ENCODE measurements at regions not wholly inside any gene's neighbourhood (a gene's known extent, or its start where the extent isn't known, plus 50 kb on each side); places are given as distances from the start of the nearest gene placed in this dataset.
"Not testable (repeated sequence)": the region's sequence is repeated elsewhere in the genome, so short reads cannot be mapped to it uniquely, and the experiment has no call there.

DNA sequence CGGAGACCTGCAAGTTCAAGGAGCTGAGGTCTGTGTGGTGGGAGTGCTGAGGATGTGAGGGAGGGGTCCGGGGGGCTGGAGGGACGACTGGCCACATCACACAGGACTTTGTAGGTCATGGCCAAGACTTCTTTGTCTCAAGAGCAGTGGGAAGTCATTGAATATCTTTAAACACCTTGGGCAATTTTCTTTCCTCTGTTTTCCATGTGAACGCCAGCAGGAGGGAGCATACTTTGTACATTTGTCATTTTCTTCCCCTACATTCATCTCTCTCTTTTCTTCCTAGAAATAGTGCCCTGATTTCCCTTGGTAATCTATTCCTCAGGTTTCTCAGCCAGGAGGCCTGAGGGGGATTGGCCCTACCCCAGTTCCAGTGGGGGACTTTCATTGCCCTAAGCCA is 153.7 kb upstream of the MSX2 start:
- no peak for DNase-seq

- no peak for DNase-seq
These were observed 152.6 kb upstream of the MSX2 start for GRCh38 chr5:174571662-174572397.

- DNase-seq, result no peak
These were observed 151.8 kb upstream of the MSX2 start for GRCh38 chr5:174572591-174572990.

DNA sequence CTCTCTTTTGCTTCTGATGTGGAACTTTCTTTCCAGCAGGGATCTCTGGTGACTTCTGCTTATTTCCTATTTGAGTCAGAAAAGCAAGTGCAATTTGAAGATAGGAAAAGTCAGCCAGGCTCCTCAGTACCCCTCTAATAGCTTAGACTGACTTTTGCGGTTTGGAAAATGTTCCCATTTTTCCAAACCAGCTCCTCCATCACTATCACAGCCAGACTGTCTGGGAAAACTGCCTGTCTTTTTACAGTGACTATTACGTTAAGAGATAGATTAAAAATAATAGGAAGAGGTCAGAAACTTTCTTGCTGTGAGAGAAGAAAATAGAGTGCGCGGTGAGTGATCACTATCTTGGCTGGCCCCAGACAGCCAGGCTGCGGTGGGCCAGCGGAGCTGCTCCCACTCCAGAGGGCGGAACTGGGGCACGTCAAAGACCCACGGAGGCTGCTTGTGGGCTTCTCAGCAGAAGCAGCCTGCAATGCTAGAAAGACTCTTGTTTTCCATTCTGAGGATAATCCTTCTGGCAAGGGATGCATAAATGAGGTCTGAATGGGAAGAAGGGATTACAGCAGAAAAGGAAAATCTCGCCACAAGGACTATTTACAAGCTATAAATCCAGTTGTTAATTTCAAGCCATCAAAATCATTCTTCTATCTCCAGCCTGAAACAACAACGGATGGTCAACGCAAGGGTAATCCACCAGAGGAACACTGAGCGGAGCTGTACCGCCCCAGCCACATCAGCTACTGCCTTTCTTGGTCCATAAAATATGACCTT is 151.0 kb upstream of the MSX2 start:
- no peak for DNase-seq

DNA sequence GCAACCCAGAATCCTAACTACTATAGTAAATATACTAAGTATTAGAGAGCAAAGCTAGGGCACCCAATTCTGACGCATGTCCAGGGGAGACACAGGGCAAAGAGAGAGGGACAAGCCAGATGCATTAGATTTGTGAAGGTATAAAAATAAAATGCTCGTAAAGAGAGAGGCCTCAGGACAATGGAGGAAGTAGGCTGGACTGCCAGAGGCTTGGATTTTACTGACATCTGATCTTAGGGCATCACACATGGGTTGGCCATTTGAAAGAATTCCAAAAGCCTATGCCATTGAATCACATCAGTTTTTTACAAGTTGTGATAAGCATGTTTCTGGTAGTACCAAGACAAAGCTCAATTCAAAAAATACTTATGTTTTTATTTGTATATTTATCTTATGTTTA is 149.3 kb upstream of the MSX2 start:
- no peak for DNase-seq

- no peak for DNase-seq
These were observed 148.3 kb upstream of the MSX2 start for GRCh38 chr5:174576042-174576441.

GRCh38 chr5:174581479-174581878 is 142.9 kb upstream of the MSX2 start:
- DNase-seq, result no peak

DNA sequence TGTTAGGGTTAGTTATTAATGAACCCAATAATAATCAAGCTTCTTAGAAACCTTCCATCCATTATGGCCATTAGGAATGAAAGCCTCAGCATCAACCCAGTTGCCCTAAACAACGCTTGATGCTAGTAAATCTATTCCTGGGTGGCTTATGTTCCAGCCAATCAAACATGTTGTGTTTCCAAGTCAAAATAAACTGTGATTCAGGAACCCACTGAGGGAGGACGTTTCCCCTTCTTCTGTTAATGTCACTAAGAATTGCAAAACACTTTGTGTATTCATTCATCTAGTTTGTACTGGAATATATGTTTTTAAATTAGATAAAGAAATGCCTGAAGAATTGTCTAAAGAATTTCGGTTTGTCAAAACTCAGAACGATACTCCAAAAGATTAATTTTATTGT is 142.5 kb upstream of the MSX2 start:
- DNase-seq, result no peak

- no peak for DNase-seq
These were observed 141.3 kb upstream of the MSX2 start for GRCh38 chr5:174583071-174583470.

DNA sequence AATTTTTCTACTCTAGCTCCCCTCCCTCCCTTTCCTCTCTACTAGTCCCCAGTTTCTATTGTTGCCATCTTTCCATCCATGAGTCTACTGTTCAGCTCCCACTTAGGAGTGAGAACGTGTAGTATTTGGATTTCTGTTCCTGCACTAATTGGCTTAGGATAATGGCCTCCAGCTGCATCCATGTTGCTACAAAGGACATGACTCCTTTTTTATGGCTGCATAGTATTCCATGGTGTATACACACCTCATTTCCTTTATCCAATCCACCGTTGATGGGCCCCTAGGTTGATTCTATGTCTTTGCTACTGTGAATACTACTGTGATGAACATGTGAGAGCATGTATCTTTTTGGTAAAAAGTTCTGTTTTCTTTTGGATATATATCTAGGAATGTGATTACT is 138.9 kb upstream of the MSX2 start:
- no peak for DNase-seq

DNA sequence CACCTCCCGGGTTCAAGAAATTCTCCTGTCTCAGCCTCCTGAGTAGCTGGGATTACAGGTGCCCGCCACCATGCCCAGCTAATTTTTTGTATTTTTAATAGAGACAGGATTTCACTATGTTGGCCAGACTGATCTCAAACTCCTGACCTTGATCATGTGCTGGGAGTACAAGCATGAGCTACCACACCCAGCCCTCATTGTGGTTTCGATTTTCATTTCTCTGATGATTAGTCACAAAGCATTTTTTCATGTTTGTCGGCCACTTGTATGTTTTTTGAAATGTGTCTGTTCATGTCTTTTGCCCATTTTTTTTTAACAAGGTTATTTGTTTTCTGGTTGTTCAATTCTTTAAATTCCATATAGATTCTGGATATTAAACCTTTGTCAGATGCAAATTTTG is 138.2 kb upstream of the MSX2 start:
- DNase-seq, result not testable (repeated sequence)

GRCh38 chr5:174589011-174589410 is 135.4 kb upstream of the MSX2 start:
- DNase-seq, result no peak

- no peak for DNase-seq
These were observed 134.8 kb upstream of the MSX2 start for GRCh38 chr5:174589599-174589998.

GRCh38 chr5:174590820-174591219 is 133.6 kb upstream of the MSX2 start:
- DNase-seq, result no peak

DNA sequence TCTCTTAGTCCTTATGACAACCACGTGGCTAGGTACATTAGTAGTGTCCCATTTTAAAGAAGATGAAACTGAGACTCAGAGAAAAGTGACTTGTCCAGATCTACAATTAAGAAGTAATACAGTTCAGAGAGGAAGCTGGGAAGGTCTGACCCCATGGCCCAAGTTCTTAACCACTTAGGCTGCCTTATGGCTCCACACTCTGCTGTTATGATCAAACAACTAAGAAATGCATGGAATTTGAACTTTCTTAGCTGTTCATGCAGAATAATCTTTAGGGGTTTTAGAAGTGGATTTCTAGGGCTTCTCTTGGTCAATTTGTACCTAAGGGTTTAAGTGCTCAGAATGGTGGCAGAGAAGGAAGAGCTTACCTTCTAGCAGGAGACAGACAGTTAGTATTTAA is 128.0 kb upstream of the MSX2 start:
- DNase-seq, result no peak

DNA sequence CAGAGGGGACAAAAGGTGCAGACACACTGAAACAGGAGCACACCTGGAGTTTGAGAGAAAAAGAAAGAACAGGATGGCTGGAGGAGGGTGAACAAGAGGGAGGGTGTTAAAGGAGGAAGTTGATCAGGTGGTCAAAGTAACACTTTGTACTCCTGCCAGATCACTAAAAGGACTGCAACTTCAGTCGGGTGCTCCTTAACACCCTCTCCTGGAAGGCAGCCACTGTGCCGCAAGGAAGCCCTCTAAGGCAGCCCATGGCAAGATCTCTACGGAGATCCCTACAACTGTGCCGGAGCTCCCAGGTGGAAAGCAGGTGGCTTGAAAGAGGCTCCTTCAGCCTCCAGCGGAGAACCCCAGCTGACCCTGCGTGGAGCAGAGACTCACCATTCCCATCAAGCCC is 124.4 kb upstream of the MSX2 start:
- no peak for DNase-seq

DNA sequence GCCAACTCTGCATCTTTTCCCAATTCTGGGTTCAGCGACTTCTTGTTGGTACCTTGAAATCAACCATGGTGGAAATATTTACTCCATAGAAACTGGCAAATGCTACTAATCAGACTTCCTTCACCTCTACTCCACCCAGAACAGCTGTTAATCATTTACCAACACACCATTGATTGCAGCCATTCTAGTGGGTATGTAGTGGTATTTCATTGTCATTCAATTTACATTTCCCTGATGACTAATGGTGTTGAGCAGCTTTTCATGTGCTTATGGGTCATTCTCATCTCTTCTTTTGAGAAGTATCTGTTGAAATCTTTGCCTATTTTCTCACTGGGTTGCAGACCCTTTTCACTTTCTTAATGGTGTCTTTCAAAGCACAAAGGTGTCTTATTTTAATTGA is 122.4 kb upstream of the MSX2 start:
- DNase-seq, result no peak

- no peak for DNase-seq
These were observed 118.2 kb upstream of the MSX2 start for GRCh38 chr5:174606153-174606552.

GRCh38 chr5:174606646-174607045 is 117.7 kb upstream of the MSX2 start:
- DNase-seq, result no peak

DNA sequence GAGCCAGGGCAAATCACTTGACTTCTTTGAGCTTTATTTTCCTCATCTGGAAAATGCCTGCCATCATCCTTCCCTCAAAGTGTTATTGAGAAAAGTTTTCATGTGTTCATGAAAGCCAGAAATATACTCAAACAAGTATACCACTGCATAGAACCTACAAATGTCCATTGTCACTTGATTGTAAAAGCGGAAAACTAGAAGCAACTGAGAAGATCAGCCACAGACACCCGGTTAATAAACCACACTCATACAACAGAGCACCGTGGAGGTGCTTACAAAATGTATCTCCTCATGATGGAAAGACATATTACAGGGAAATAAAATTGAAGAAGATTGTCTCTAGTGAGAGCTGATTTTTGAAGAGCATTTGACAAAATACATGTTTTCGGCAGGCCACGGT is 117.2 kb upstream of the MSX2 start:
- DNase-seq, result no peak

- no peak for DNase-seq
These were observed 116.5 kb upstream of the MSX2 start for GRCh38 chr5:174607916-174608315.

GRCh38 chr5:174608631-174609097 is 115.7 kb upstream of the MSX2 start:
- DNase-seq, result no peak

GRCh38 chr5:174609116-174609515 is 115.3 kb upstream of the MSX2 start:
- no peak for DNase-seq

- DNase-seq, result no peak
These were observed 113.4 kb upstream of the MSX2 start for GRCh38 chr5:174610968-174611367.

DNA sequence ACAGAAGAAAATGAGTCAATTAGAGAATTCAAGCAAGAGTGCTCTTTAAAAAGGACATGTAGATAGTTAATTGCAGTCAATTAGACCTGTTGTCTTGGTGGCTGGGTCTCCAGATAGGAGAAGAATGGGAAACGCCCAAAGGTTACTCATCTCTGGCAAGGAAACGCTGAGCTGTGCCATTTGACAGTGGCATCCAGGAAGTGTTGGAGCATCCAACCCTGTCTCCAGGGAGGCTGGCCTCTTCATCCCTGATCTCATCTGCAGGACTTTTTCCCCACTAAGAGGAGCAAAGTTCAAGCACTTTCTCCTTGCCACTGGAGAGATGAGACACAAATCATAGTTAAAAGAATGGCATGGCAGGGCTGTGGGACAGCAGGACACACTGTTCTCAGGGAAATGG is 111.7 kb upstream of the MSX2 start:
- no peak for DNase-seq
